ENCODE measurements at regions not wholly inside any gene's neighbourhood (a gene's known extent, or its start where the extent isn't known, plus 50 kb on each side); places are given as distances from the start of the nearest gene placed in this dataset.
A peak's percentile ranks its signal among the peaks of the same experiment; 100 is the strongest.
"Not testable (repeated sequence)": the region's sequence is repeated elsewhere in the genome, so short reads cannot be mapped to it uniquely, and the experiment has no call there.

- Mint-ChIP-seq H3K27ac (no peak overlapping the region), H3K27me3 (peaks cover 6% of the 10 kb centered on the region), H3K9me3 (no peaks in the 10 kb centered on the region), H3K36me3 (no peaks in the 10 kb centered on the region), H3K4me1 (no peaks in the 10 kb centered on the region), H3K4me3 (no peak overlapping the region)
- no peak for DNase-seq
Measured at GRCh38 chrX:1140236-1140681, 72.2 kb downstream of the CRLF2 start.

GRCh38 chrX:1139185-1139500 lies 73.3 kb downstream of the CRLF2 start:
- Mint-ChIP-seq H3K4me3 (no peak overlapping the region), H3K9me3 (no peaks in the 10 kb centered on the region), H3K27me3 (peaks cover 6% of the 10 kb centered on the region), H3K4me1 (no peaks in the 10 kb centered on the region), H3K36me3 (no peaks in the 10 kb centered on the region), H3K27ac (no peak overlapping the region)
- DNase-seq: no peak

- H3K9me3 Mint-ChIP-seq: no peaks in the 10 kb centered on the region
- H3K27ac Mint-ChIP-seq: no peak overlapping the region
- no peak overlapping the region for H3K4me3 Mint-ChIP-seq
- H3K27me3 Mint-ChIP-seq: peaks cover 6% of the 10 kb centered on the region
- H3K4me1 Mint-ChIP-seq: no peaks in the 10 kb centered on the region
- no peak for DNase-seq
- no peaks in the 10 kb centered on the region for H3K36me3 Mint-ChIP-seq
Measured at GRCh38 chrX:1138476-1139184, 73.8 kb downstream of the CRLF2 start.

DNA sequence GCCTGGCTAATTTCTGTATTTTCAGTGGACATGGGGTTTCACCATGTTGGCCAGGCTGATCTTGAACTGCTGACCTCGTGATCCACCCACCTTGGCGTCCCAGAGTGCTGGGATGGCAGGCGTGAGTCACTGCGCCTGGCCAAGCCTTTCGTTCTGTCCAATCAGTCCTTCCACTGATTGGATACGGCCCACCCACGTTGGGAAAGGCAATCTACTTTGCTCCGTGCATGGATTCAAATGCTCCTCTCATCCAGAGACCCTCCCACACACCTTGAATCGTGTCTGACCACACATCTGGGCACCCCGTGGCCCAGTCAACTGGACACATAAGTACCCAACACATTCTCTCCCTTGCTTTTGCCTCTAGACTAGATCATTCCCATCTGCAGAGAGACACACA lies 74.9 kb downstream of the CRLF2 start:
- H3K9me3 Mint-ChIP-seq: no peaks in the 10 kb centered on the region
- no peaks in the 10 kb centered on the region for H3K4me1 Mint-ChIP-seq
- no peak for DNase-seq
- H3K27ac Mint-ChIP-seq: no peak overlapping the region
- peaks cover 6% of the 10 kb centered on the region for H3K27me3 Mint-ChIP-seq
- H3K4me3 Mint-ChIP-seq: no peak overlapping the region
- H3K36me3 Mint-ChIP-seq: no peaks in the 10 kb centered on the region

DNA sequence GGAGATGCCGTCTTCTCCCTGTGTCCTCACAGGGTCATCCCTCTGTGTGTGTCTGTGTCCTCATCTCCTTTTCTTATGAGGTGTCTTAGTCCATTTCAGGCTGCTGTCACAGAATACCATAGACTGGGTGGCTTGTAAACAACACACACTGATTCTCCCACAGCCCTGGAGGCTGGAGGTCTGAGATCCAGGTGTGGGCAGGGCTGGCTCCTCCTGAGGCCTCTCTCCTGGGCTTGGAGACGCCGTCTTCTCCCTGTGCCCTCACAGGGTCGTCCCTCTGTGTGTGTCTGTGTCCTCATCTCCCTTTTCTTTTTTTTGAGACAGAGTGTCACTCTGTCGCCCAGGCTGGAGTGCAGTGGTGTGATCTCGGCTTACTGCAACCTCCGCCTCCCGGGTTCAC lies 75.9 kb downstream of the CRLF2 start:
- H3K27ac Mint-ChIP-seq, H3K36me3 Mint-ChIP-seq, H3K4me3 Mint-ChIP-seq, DNase-seq, H3K9me3 Mint-ChIP-seq, H3K4me1 Mint-ChIP-seq, H3K27me3 Mint-ChIP-seq: not testable (repeated sequence)

DNA sequence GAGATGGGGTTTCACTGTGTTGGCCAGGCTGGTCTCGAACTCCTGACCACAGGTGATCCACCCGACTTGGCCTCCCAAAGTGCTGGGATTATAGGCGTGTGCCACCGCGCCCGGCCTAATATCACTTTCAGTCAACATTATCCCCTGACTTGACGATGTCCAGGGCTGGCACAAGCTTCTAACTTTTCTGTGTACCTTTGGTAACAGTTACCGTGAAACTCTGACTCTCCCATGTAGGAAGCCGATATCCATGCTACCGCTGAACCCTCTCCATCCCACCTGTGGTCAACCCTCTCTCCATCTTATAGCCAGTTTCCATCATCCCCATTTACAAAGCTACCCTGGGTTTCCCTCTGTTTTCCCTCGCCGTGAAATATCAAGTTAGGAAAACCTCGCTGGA lies 77.5 kb downstream of the CRLF2 start:
- H3K27ac Mint-ChIP-seq: no peak overlapping the region
- no peaks in the 10 kb centered on the region for H3K4me1 Mint-ChIP-seq
- peaks cover 6% of the 10 kb centered on the region for H3K27me3 Mint-ChIP-seq
- H3K4me3 Mint-ChIP-seq: no peak overlapping the region
- no peaks in the 10 kb centered on the region for H3K9me3 Mint-ChIP-seq
- H3K36me3 Mint-ChIP-seq: no peaks in the 10 kb centered on the region
- DNase-seq: no peak

DNA sequence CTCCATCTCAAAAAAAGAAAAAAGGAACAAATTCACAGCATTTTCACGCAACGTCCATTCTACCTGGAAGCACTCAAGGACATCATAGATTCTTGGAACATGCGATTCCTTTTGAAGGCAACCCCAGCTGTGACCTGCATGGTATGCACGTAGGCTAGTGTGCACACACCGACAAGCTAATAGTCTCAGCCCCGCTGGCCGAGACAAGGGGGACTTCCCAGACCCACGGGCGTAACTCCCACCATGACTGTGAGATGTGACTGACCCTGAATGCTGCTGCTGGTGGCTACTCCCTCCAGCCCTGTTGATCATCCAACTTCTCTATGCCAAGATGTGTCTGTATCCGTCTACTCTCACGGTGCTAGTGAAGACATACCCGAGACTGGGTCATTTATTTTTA lies 78.3 kb downstream of the CRLF2 start:
- no peak for DNase-seq
- Mint-ChIP-seq H3K27me3 (peaks cover 6% of the 10 kb centered on the region), H3K36me3 (no peaks in the 10 kb centered on the region), H3K4me1 (no peaks in the 10 kb centered on the region), H3K4me3 (no peak overlapping the region), H3K9me3 (no peaks in the 10 kb centered on the region), H3K27ac (no peak overlapping the region)

- H3K9me3 Mint-ChIP-seq: no peaks in the 10 kb centered on the region
- no peaks in the 10 kb centered on the region for H3K36me3 Mint-ChIP-seq
- no peak overlapping the region for H3K4me3 Mint-ChIP-seq
- H3K4me1 Mint-ChIP-seq: no peaks in the 10 kb centered on the region
- DNase-seq: no peak
- H3K27me3 Mint-ChIP-seq: peaks cover 31% of the 10 kb centered on the region
- H3K27ac Mint-ChIP-seq: no peak overlapping the region
Measured at GRCh38 chrX:1126738-1127137, 85.7 kb downstream of the CRLF2 start.

DNA sequence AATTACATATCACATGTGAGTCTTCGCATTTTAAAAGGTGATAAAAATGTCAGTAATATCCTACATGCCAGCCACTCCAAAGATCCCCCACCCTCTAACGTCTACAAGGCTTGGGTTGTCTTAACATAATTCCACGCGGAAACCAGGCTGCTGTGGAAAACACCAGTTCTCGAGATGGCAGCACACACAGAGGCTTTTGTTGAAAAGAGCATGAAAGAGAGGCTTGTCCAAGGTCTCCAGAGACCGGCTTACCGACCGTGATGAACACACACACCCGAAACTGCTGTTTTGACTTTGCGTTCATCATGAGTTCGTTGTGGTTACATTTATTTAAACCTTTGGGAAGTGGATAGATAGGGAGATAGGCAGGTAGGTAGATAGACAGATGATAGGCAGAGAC lies 87.9 kb downstream of the CRLF2 start:
- peaks cover 38% of the 10 kb centered on the region for H3K27me3 Mint-ChIP-seq
- H3K9me3 Mint-ChIP-seq: no peaks in the 10 kb centered on the region
- H3K27ac Mint-ChIP-seq: no peak overlapping the region
- no peaks in the 10 kb centered on the region for H3K4me1 Mint-ChIP-seq
- H3K4me3 Mint-ChIP-seq: no peak overlapping the region
- no peak for DNase-seq
- no peaks in the 10 kb centered on the region for H3K36me3 Mint-ChIP-seq

- not testable (repeated sequence) for H3K27ac Mint-ChIP-seq, H3K36me3 Mint-ChIP-seq
Measured at GRCh38 chrX:1122851-1123250, 89.6 kb downstream of the CRLF2 start.

DNA sequence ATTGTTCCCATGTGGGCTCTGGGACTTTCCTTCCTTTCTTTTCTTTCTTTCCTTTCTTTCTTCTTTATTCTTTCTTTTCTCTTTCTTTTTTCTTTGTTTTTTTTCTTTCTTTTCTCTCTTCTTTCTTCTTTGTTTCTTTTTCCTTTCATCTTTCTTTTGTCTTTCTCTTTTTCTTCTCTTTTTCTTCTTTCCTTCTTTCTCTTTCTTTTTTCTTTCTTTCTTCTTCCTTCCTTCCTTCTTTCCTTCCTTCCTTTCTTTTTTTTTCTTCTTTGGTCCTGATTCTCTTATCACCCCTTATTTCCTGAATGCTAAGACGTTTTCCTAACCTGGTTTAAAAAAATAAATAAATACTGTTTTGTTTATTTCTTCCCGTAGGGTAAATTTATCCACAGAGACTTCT lies 93.2 kb downstream of the CRLF2 start:
- H3K36me3 Mint-ChIP-seq: no peaks in the 10 kb centered on the region
- no peak for DNase-seq
- H3K9me3 Mint-ChIP-seq: no peaks in the 10 kb centered on the region
- no peak overlapping the region for H3K4me3 Mint-ChIP-seq
- H3K27me3 Mint-ChIP-seq: peaks cover 47% of the 10 kb centered on the region
- H3K4me1 Mint-ChIP-seq: no peaks in the 10 kb centered on the region
- H3K27ac Mint-ChIP-seq: no peak overlapping the region

More at GRCh38 chrX:1122851-1123250, 89.6 kb downstream of the CRLF2 start:
- H3K9me3 Mint-ChIP-seq, H3K4me3 Mint-ChIP-seq, H3K4me1 Mint-ChIP-seq, DNase-seq: not testable (repeated sequence)
- H3K27me3 Mint-ChIP-seq: peaks cover 48% of the 10 kb centered on the region

GRCh38 chrX:1118572-1119199 lies 93.8 kb downstream of the CRLF2 start:
- H3K9me3 Mint-ChIP-seq: no peaks in the 10 kb centered on the region
- no peaks in the 10 kb centered on the region for H3K4me1 Mint-ChIP-seq
- DNase-seq: no peak
- no peak overlapping the region for H3K27ac Mint-ChIP-seq
- peaks cover 43% of the 10 kb centered on the region for H3K27me3 Mint-ChIP-seq
- no peaks in the 10 kb centered on the region for H3K36me3 Mint-ChIP-seq
- H3K4me3 Mint-ChIP-seq: no peak overlapping the region

DNA sequence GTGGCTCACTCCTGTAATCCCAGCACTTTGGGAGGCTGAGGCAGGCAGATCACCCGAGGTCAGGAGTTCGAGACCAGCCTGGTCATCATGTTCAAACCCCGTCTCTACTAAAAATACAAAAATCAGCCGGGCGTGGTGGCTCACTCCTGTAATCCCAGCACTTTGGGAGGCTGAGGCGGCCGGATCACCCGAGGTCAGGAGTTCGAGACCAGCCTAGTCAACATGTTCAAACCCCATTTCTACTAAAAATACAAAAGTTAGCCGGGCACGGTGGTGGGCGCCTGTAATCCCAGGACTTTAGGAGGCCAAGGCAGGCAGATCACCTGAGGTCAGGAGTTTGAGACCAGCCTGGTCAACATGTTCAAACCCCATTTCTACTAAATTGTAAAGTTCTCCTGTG lies 97.0 kb downstream of the CRLF2 start:
- not testable (repeated sequence) for H3K9me3 Mint-ChIP-seq, H3K27ac Mint-ChIP-seq, H3K4me1 Mint-ChIP-seq, H3K36me3 Mint-ChIP-seq, H3K4me3 Mint-ChIP-seq, DNase-seq
- H3K27me3 Mint-ChIP-seq: peaks cover 50% of the 10 kb centered on the region

DNA sequence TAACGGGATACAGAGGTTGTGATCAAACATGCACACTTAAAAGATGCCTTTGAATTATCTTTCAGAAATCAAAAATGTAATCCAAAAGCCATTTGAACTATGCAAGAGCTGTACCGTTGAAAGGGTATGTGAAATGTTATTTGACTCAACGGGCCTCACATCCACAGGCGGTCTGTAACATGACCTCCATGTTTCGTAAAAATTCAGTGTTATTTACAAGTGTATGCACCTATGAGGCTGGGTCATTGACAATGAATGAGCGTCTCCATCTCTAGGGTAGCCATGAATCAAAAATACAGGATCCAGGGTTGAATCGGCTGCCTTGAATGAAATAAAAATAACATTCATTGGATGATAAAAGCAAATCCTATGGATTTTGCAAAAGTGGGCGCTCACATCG lies 100.1 kb downstream of the CRLF2 start:
- DNase-seq: no peak
- Mint-ChIP-seq H3K27ac (no peak overlapping the region), H3K4me1 (no peaks in the 10 kb centered on the region), H3K36me3 (no peaks in the 10 kb centered on the region), H3K4me3 (no peak overlapping the region), H3K27me3 (peaks cover 54% of the 10 kb centered on the region), H3K9me3 (peaks cover 5% of the 10 kb centered on the region)

DNA sequence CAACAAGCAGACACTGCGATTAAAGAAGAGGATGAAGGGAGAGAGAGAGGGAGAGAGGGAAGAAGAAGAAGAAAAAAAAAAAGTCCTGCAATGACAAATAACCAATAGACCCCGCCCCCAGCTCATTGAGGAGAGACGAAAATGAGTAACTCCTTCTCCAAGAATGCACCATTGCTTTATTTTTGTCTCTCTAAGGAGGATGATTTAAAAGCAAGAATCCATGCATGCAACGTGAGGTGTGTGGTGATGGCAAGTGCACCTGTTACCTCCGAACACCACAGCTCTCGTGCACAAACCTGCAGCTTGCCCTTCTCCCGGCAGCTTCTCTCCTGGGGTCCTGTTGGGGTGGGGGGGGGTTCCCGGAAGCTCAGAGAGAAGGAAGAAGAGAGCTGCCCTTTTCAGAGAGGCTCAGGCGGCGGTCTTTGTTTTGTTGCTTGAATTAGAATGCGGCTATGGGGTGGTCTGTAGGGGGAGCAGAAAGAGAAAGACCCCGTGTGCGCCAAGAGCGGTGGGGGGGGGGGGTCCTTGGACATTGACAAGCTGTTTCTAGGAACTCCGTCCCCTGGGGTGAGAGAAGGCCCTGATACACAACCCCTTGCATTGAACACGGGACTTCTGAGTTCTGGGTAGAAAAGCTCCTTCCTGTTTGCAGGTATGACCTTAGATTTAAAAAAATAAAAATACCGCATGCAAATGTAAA lies 100.7 kb downstream of the CRLF2 start:
- peaks cover 5% of the 10 kb centered on the region for H3K9me3 Mint-ChIP-seq
- DNase-seq: no peak
- peak overlapping the region; percentile 26 for H3K4me3 Mint-ChIP-seq
- H3K4me1 Mint-ChIP-seq: no peaks in the 10 kb centered on the region
- H3K27ac Mint-ChIP-seq: peak overlapping the region; percentile 9
- peaks cover 59% of the 10 kb centered on the region for H3K27me3 Mint-ChIP-seq
- H3K36me3 Mint-ChIP-seq: no peaks in the 10 kb centered on the region

Measured in activated naive CD8-positive, alpha-beta T cell treated with anti-CD3 and anti-CD28 coated beads for 36 hours (primary cell).